Endodermal cell (in vitro differentiated cells): ENCODE measurements at regions not wholly inside any gene's neighbourhood (a gene's known extent, or its start where the extent isn't known, plus 50 kb on each side); places are given as distances from the start of the nearest gene placed in this dataset.

Experiments used
- DNase-seq: peaks from one replicate; pipeline ENCODE4 v3.0.0-alpha.2; 2017
- H3K27ac ChIP-seq: 2 replicates; pipeline ENCODE4 v1.5.1; 2013; ENCODE audit warnings: mild to moderate bottlenecking, low read depth, low read length, moderate library complexity
- H3K27me3 ChIP-seq: 2 replicates; pipeline ENCODE4 v1.6.1; 2013; ENCODE audit warnings: mild to moderate bottlenecking, low read length, moderate library complexity; ENCODE audit not compliant: insufficient read depth, control insufficient read depth, poor library complexity, severe bottlenecking
- H3K36me3 ChIP-seq: 2 replicates; pipeline ENCODE4 v1.7.0; 2013; ENCODE audit warnings: mild to moderate bottlenecking, low read length, moderate library complexity; ENCODE audit not compliant: control insufficient read depth, insufficient read depth
- H3K4me1 ChIP-seq: one replicate; pipeline ENCODE4 v1.7.0; 2013; ENCODE audit warnings: low read length; ENCODE audit not compliant: control insufficient read depth, insufficient read depth
- H3K4me3 ChIP-seq: 2 replicates; pipeline ENCODE4 v1.5.1; 2013; ENCODE audit warnings: mild to moderate bottlenecking, low read length, moderate library complexity
- H3K9ac ChIP-seq: 2 replicates; pipeline ENCODE4 v1.6.1; 2013; ENCODE audit warnings: mild to moderate bottlenecking, low read length, moderate library complexity; ENCODE audit not compliant: poor library complexity, severe bottlenecking; ENCODE audit errors: extremely low read depth
- H3K9me3 ChIP-seq: 2 replicates; pipeline ENCODE4 v1.6.1; 2013; ENCODE audit warnings: mild to moderate bottlenecking, low read length, moderate library complexity; ENCODE audit not compliant: control insufficient read depth
- H3K27ac Mint-ChIP-seq: 2 replicates; pipeline ENCODE4 v1.8.0; 2020; ENCODE audit warnings: mixed read lengths
- H3K27me3 Mint-ChIP-seq: 2 replicates; pipeline ENCODE4 v1.8.0; 2021; ENCODE audit warnings: mild to moderate bottlenecking, mixed read lengths; ENCODE audit not compliant: insufficient read depth
- H3K36me3 Mint-ChIP-seq: 2 replicates; pipeline ENCODE4 v1.8.0; 2020; ENCODE audit warnings: low read depth, mixed read lengths
- H3K4me1 Mint-ChIP-seq: 2 replicates; pipeline ENCODE4 v1.8.0; 2020; ENCODE audit warnings: mixed read lengths
- H3K4me3 Mint-ChIP-seq: 2 replicates; pipeline ENCODE4 v1.8.0; 2020; ENCODE audit warnings: mild to moderate bottlenecking, moderate library complexity, mixed read lengths
- H3K9me3 Mint-ChIP-seq: 2 replicates; pipeline ENCODE4 v1.8.0; 2020; ENCODE audit warnings: mild to moderate bottlenecking, mixed read lengths
- CTCF ChIP-seq: fragments of 200-600 bp; sonication (generic); conservative IDR thresholded peaks from 2 replicates; pipeline ENCODE4 v1.5.0; 2021; ENCODE audit warnings: antibody characterized with exemption, mild to moderate bottlenecking
- WGBS, 2 experiments: methylation state at CpG; one replicate each; pipeline versions ENCODE4 v1.1.5 to v1.1.7; 2013; ENCODE audit warnings: missing lambda C conversion rate in 2 of 2, mixed read lengths in 1 of 2; ENCODE audit not compliant: insufficient coverage in 1 of 2, insufficient read length in 1 of 2; 5-methylcytosine and 5-hydroxymethylcytosine counted together

GRCh38 chr12:72978999-72979398, 706.8 kb downstream of the TRHDE start:
- Histone ChIP-seq H3K4me3 (no peak overlapping the region), H3K4me1 (no peaks in the 10 kb centered on the region), H3K27ac (no peak overlapping the region), H3K9me3 (peaks cover 21% of the 10 kb centered on the region), H3K9ac (no peak overlapping the region), H3K27me3 (no peaks in the 10 kb centered on the region), H3K36me3 (no peaks in the 10 kb centered on the region)
- H3K4me3 Mint-ChIP-seq, result no peak overlapping the region
- H3K27me3 Mint-ChIP-seq, result no peaks in the 10 kb centered on the region
- DNase-seq, result no peak
- no peak overlapping the region for H3K27ac Mint-ChIP-seq
- H3K9me3 Mint-ChIP-seq, result peaks cover 14% of the 10 kb centered on the region
- H3K36me3 Mint-ChIP-seq, result no peaks in the 10 kb centered on the region
- WGBS, 2 experiments, result 99% methylated on average over 4 of the region's 4 CpGs; no CpG with 5 or more reads in 1 of the 2 experiments
- TF ChIP-seq CTCF, result no peak
- no peaks in the 10 kb centered on the region for H3K4me1 Mint-ChIP-seq

GRCh38 chr12:72982356-72982755, 710.2 kb downstream of the TRHDE start:
- no peak overlapping the region for H3K4me3 ChIP-seq
- no peaks in the 10 kb centered on the region for H3K9me3 ChIP-seq
- H3K27me3 ChIP-seq, result no peaks in the 10 kb centered on the region
- Mint-ChIP-seq H3K4me1 (no peaks in the 10 kb centered on the region), H3K36me3 (no peaks in the 10 kb centered on the region), H3K4me3 (no peak overlapping the region), H3K27me3 (no peaks in the 10 kb centered on the region), H3K27ac (no peak overlapping the region), H3K9me3 (no peaks in the 10 kb centered on the region)
- TF ChIP-seq CTCF, result no peak
- H3K4me1 ChIP-seq, result no peaks in the 10 kb centered on the region
- no peaks in the 10 kb centered on the region for H3K36me3 ChIP-seq
- DNase-seq, result no peak
- H3K9ac ChIP-seq, result no peak overlapping the region
- WGBS, 2 experiments, result 87 to 91% methylated on average over 3 to 5 of the region's 5 CpGs
- H3K27ac ChIP-seq, result no peak overlapping the region

- Mint-ChIP-seq H3K4me1 (peaks cover 10% of the 10 kb centered on the region), H3K27me3 (no peaks in the 10 kb centered on the region), H3K27ac (no peak overlapping the region), H3K36me3 (no peaks in the 10 kb centered on the region), H3K4me3 (no peak overlapping the region), H3K9me3 (no peaks in the 10 kb centered on the region)
- H3K27me3 ChIP-seq, result no peaks in the 10 kb centered on the region
- 100% methylated on average over 1 of the region's 1 CpG; no CpG with 5 or more reads in 1 of the 2 experiments for WGBS, 2 experiments
- no peaks in the 10 kb centered on the region for H3K36me3 ChIP-seq
- no peak overlapping the region for H3K9ac ChIP-seq
- H3K4me3 ChIP-seq, result no peak overlapping the region
- DNase-seq, result no peak
- TF ChIP-seq CTCF, result no peak
- no peak overlapping the region for H3K27ac ChIP-seq
- no peaks in the 10 kb centered on the region for H3K9me3 ChIP-seq
- H3K4me1 ChIP-seq, result no peaks in the 10 kb centered on the region
Observed at GRCh38 chr12:72986963-72987362, 714.8 kb downstream of the TRHDE start.
